ENCODE measurements at regions not wholly inside any gene's neighbourhood (a gene's known extent, or its start where the extent isn't known, plus 50 kb on each side); places are given as distances from the start of the nearest gene placed in this dataset.

DNA sequence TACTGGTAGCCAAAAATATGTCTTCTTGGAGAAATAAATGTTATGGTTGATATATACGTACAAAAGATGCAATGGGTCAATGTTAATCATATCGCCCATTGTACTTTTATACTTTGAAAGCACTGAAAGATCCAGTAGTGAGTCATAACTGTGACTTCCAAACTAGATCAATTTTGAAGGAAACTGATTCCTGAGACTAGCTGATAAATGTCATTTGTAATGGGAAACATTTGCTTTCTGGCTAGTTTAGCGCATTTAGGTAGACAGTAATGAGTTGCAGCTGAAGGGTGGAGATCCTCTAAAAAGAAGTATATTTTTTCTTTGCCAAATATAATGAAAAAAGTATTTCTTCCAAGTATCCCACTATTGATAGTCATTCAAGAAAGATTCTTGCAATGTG, 53.5 kb upstream of the ARHGAP21 start:
- Histone ChIP-seq H3K4me3 (ENCODE audit: low read depth, low read length) (no peak overlapping the region), H3K36me3 (ENCODE audit: control insufficient read depth, insufficient read depth, low read length) (no peaks in the 10 kb centered on the region), H3K27me3 (ENCODE audit: control insufficient read depth, insufficient read depth, low read length) (no peaks in the 10 kb centered on the region)
- CTCF ChIA-PET, result interaction anchor here (1.0 kb wide), 1 partner anchor 202 kb away, joined by 3 read pairs; no protein-coding TSS in a partner anchor
- POLR2A ChIA-PET, result no interaction called here
- TF ChIP-seq, protein P1, sequence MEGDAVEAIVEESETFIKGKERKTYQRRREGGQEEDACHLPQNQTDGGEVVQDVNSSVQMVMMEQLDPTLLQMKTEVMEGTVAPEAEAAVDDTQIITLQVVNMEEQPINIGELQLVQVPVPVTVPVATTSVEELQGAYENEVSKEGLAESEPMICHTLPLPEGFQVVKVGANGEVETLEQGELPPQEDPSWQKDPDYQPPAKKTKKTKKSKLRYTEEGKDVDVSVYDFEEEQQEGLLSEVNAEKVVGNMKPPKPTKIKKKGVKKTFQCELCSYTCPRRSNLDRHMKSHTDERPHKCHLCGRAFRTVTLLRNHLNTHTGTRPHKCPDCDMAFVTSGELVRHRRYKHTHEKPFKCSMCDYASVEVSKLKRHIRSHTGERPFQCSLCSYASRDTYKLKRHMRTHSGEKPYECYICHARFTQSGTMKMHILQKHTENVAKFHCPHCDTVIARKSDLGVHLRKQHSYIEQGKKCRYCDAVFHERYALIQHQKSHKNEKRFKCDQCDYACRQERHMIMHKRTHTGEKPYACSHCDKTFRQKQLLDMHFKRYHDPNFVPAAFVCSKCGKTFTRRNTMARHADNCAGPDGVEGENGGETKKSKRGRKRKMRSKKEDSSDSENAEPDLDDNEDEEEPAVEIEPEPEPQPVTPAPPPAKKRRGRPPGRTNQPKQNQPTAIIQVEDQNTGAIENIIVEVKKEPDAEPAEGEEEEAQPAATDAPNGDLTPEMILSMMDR (IDR thresholded peaks at IDR 0.05; ENCODE audit: insufficient read depth, low read depth, low read length), result no peak
- no peak for DNase-seq (ENCODE audit: low read depth)

DNA sequence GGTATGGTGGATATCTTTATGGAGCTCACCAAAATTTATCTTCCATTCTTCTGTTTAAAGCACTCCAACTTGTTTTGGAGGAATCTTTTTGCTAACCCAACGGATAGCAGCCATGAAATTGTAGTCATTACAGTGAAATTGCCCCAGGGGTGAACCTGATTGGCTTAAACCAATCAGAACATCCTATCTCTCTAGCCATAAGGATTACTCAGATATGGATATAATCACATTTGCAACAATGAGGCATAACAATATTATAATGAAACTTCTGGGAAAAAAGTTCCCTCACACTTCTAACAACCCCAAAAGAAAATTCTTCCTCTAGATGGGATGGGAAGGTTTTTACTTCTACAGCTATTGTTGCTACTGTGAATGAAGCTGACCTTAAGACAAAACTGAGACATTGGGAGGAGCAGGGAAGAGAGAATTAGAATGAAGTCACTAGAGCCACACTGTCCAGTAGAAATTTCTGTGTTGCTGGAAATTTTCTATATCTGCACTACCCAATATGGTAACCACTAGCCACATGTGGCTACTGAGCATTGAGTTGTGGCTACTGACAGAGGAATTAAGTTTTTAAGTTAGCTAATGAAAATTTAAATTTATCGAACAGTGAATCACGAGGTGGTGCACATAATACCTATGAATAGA, 50.4 kb upstream of the ARHGAP21 start:
- no peak for DNase-seq (ENCODE audit: low read depth)
- Histone ChIP-seq H3K36me3 (ENCODE audit: control insufficient read depth, insufficient read depth, low read length) (no peaks in the 10 kb centered on the region), H3K27me3 (ENCODE audit: control insufficient read depth, insufficient read depth, low read length) (no peaks in the 10 kb centered on the region), H3K4me3 (ENCODE audit: low read depth, low read length) (no peak overlapping the region)
- ChIA-PET POLR2A (no interaction called here), CTCF (interaction anchor here (1.2 kb wide), 2 partner anchors 190 to 208 kb away, joined by 3 read pairs; no protein-coding TSS in a partner anchor)
- TF ChIP-seq, protein P1 (IDR thresholded peaks at IDR 0.05; ENCODE audit: insufficient read depth, low read depth, low read length), result no peak

Data from BJ (cell line).